A673 (cell line): ENCODE measurements at regions not wholly inside any gene's neighbourhood (a gene's known extent, or its start where the extent isn't known, plus 50 kb on each side); places are given as distances from the start of the nearest gene placed in this dataset.

Experiments
- BruUV-seq: library from RNA; stranded (reverse); fragments of 400-500 nt; replicated peaks from 2 replicates; lab custom pipeline; 2021; lab: Mats Ljungman, UMichigan
- CTCF ChIA-PET: fragments of 300-600 bp; sonication (Branson Sonifier 250); formaldehyde crosslinking; loops from one replicate; lab custom pipeline; 2022; ENCODE audit warnings: antibody characterized with exemption; lab: Charles Lee
- POLR2A ChIA-PET: fragments of 300-600 bp; sonication (Branson Sonifier 250); formaldehyde crosslinking; loops from one replicate; lab custom pipeline; 2022; ENCODE audit warnings: antibody characterized with exemption; ENCODE audit not compliant: low non-redundant PET; lab: Charles Lee
- DNase-seq: peaks from one replicate; pipeline ENCODE4 v3.0.0-alpha.2; 2015; ENCODE audit warnings: low spot score
- H3K27ac ChIP-seq: fragments of 200-600 bp; sonication (generic); 2 replicates; pipeline ENCODE4 v1.5.1; 2016; ENCODE audit warnings: mixed run types, low read depth, mild to moderate bottlenecking, mixed read lengths, antibody characterized with exemption, low read length; ENCODE audit not compliant: poor library complexity, severe bottlenecking
- H3K27me3 ChIP-seq: fragments of 200-600 bp; sonication (generic); replicated peaks from 2 replicates; pipeline ENCODE4 v1.6.1; 2017; ENCODE audit warnings: mixed run types, low read depth, mild to moderate bottlenecking, mixed read lengths, antibody characterized with exemption, low read length; ENCODE audit not compliant: insufficient read depth, poor library complexity
- H3K36me3 ChIP-seq: fragments of 200-600 bp; sonication (generic); 2 replicates; pipeline ENCODE4 v1.6.1; 2016; ENCODE audit warnings: mixed run types, mild to moderate bottlenecking, mixed read lengths, antibody characterized with exemption, low read length; ENCODE audit not compliant: insufficient read depth, poor library complexity, severe bottlenecking
- H3K4me1 ChIP-seq: fragments of 200-600 bp; sonication (generic); 2 replicates; pipeline ENCODE4 v1.6.1; 2017; ENCODE audit warnings: mixed run types, mild to moderate bottlenecking, mixed read lengths, antibody characterized with exemption, low read length; ENCODE audit not compliant: insufficient read depth, poor library complexity, severe bottlenecking
- H3K4me3 ChIP-seq: fragments of 200-600 bp; sonication (generic); 2 replicates; pipeline ENCODE4 v1.5.1; 2016; ENCODE audit warnings: low read depth, mixed run types, mild to moderate bottlenecking, mixed read lengths, low read length; ENCODE audit not compliant: poor library complexity, severe bottlenecking
- H3K9me3 ChIP-seq: fragments of 200-600 bp; sonication (generic); 2 replicates; pipeline ENCODE4 v1.6.1; 2016; ENCODE audit warnings: mixed run types, low read depth, mild to moderate bottlenecking, mixed read lengths, antibody characterized with exemption, low read length; ENCODE audit not compliant: poor library complexity, severe bottlenecking
- EZH2 ChIP-seq: fragments of 200-600 bp; sonication (generic); IDR thresholded peaks from 2 replicates; pipeline ENCODE4 v1.6.1; 2017; ENCODE audit warnings: borderline replicate concordance, low read depth, mild to moderate bottlenecking, mixed read lengths, antibody characterized with exemption, low read length; ENCODE audit not compliant: poor library complexity, severe bottlenecking
- intact Hi-C: fragments of 100-400 bp; cut with micrococcal nuclease; formaldehyde crosslinking; loops from one replicate; pipeline ENCODE4 v1.10.0; 2022; ENCODE audit not compliant: unreplicated experiment
- TF ChIP-seq, protein P1 (sequence below): fragments of 300-800, 200-600 bp; sonication (generic); conservative IDR thresholded peaks from 2 replicates; pipeline ENCODE4 v1.5.1; 2017; ENCODE audit warnings: low read depth, mild to moderate bottlenecking, antibody characterized with exemption, low read length, moderate library complexity, mixed read lengths

- ChIA-PET POLR2A (no interaction called here), CTCF (no interaction called here)
- intact Hi-C loops, result no loop called here
- TF ChIP-seq EZH2, result no peak
- TF ChIP-seq, protein P1, sequence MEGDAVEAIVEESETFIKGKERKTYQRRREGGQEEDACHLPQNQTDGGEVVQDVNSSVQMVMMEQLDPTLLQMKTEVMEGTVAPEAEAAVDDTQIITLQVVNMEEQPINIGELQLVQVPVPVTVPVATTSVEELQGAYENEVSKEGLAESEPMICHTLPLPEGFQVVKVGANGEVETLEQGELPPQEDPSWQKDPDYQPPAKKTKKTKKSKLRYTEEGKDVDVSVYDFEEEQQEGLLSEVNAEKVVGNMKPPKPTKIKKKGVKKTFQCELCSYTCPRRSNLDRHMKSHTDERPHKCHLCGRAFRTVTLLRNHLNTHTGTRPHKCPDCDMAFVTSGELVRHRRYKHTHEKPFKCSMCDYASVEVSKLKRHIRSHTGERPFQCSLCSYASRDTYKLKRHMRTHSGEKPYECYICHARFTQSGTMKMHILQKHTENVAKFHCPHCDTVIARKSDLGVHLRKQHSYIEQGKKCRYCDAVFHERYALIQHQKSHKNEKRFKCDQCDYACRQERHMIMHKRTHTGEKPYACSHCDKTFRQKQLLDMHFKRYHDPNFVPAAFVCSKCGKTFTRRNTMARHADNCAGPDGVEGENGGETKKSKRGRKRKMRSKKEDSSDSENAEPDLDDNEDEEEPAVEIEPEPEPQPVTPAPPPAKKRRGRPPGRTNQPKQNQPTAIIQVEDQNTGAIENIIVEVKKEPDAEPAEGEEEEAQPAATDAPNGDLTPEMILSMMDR, result no peak
- no peaks in the 10 kb centered on the region for H3K27me3 ChIP-seq
- H3K4me3 ChIP-seq, result no peak overlapping the region
- H3K4me1 ChIP-seq, result no peaks in the 10 kb centered on the region
- no TSS peak for BruUV-seq
- H3K27ac ChIP-seq, result no peak overlapping the region
- no peaks in the 10 kb centered on the region for H3K9me3 ChIP-seq
- DNase-seq, result no peak
- H3K36me3 ChIP-seq, result no peaks in the 10 kb centered on the region
Measured at GRCh38 chr3:188060264-188060835, 93.6 kb upstream of the LPP start.

DNA sequence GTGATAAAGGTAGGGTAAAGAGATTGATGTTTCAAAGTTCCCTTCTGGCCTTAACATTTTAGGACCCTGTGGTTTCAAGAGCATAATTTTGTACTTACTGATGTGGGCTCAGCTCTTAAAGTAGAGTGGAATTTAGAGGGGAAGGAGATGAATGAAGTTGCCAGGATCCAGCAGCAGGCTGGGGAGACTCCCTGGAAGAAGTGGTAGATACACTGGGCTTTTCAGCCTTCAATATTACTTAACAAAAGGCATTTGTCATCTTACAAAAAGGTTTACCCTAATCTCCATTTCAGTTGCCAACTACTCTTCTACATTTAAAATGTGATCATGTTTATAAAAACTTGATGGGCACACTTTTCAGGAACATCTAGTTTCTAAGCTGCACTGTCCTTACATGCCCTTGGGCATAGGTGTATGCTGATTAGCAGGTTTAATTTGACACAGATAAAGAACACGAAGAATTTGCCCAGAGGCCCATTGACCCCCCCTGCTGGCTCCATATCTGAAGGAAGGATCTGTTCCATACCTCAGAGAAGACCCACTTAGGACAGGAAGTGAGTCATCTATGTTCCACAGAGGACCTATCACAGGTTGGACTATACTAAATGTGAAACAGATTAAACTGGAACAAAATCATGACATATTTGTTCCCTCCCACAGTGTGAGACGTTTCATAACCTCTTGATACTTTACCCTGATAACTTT is 93.0 kb upstream of the LPP start:
- Histone ChIP-seq H3K9me3 (no peaks in the 10 kb centered on the region), H3K4me1 (no peaks in the 10 kb centered on the region), H3K36me3 (no peaks in the 10 kb centered on the region), H3K4me3 (no peak overlapping the region), H3K27ac (no peak overlapping the region), H3K27me3 (no peaks in the 10 kb centered on the region)
- no TSS peak for BruUV-seq
- peak; percentile 67 for DNase-seq
- intact Hi-C loops, result no loop called here
- POLR2A ChIA-PET, result no interaction called here
- TF ChIP-seq, protein P1, result no peak
- no peak for TF ChIP-seq EZH2
- CTCF ChIA-PET, result no interaction called here

DNA sequence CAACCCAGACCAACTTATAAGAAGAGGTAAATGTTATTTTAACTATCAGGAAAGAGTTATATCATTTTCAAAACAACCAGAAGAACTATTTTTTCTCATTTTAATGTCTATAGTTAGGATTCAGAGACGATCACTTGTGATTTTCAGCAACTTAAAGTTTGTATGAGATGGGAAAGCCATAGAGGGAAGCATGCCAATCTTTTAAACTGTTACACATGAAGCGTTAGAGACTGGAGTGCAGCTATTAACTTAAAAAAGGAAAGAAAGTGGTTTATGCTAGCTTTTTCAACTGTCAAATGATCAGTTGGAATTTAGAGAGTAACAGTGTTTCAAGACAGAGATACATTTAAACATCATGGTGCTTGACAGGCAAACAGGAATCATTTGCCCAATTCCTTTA is 91.7 kb upstream of the LPP start:
- TF ChIP-seq, protein P1, result no peak
- TF ChIP-seq EZH2, result no peak
- Histone ChIP-seq H3K36me3 (no peaks in the 10 kb centered on the region), H3K27ac (no peak overlapping the region), H3K27me3 (no peaks in the 10 kb centered on the region), H3K4me3 (no peak overlapping the region), H3K9me3 (no peaks in the 10 kb centered on the region), H3K4me1 (no peaks in the 10 kb centered on the region)
- POLR2A ChIA-PET, result no interaction called here
- no TSS peak for BruUV-seq
- no peak for DNase-seq
- CTCF ChIA-PET, result no interaction called here
- intact Hi-C loops, result no loop called here
